Heart left ventricle (tissue), 16 donors: ENCODE measurements at regions not wholly inside any gene's neighbourhood (a gene's known extent, or its start where the extent isn't known, plus 50 kb on each side); places are given as distances from the start of the nearest gene placed in this dataset.

Source experiments
- ATAC-seq, 4 donors: fragments of 200-7000 bp; cut with Tn5 transposase; one replicate each; pipeline ENCODE4 v1.9.1; 2020 to 2022; ENCODE audit warnings: moderate library complexity in 4 of 4, mild to moderate bottlenecking in 3 of 4, moderate number of reproducible peaks in 1 of 4
- DNase-seq, 5 donors: peaks; one replicate each; pipeline ENCODE4 v3.0.0-alpha.2; 2020
- H3K27ac ChIP-seq, 12 donors: fragments of 200-600 bp; sonication (generic) in 4 of 12; one replicate each; pipeline versions ENCODE4 v1.5.0 to v1.8.0; 2016 to 2022; ENCODE audit warnings: mild to moderate bottlenecking in 2 of 12
- H3K27me3 ChIP-seq, 9 donors: fragments of 200-600 bp; sonication (generic) in 2 of 9; one replicate each; pipeline versions ENCODE4 v1.5.1 to v1.8.0; 2016 to 2022; ENCODE audit warnings: mild to moderate bottlenecking in 3 of 9
- H3K36me3 ChIP-seq, 9 donors: fragments of 200-600 bp; sonication (generic) in 2 of 9; one replicate each; pipeline versions ENCODE4 v1.5.0 to v1.8.0; 2018 to 2022; ENCODE audit warnings: mild to moderate bottlenecking in 2 of 9
- H3K4me1 ChIP-seq, 12 donors: fragments of 200-600 bp; sonication (generic) in 4 of 12; one replicate each; pipeline versions ENCODE4 v1.5.0 to v1.8.0; 2016 to 2022; ENCODE audit warnings: mild to moderate bottlenecking in 3 of 12
- H3K4me3 ChIP-seq, 12 donors: fragments of 200-600 bp; sonication (generic) in 4 of 12; one replicate each; pipeline versions ENCODE4 v1.5.0 to v1.8.0; 2017 to 2022; ENCODE audit warnings: mild to moderate bottlenecking in 9 of 12, moderate library complexity in 4 of 12
- H3K9me3 ChIP-seq, 12 donors: fragments of 200-600 bp; sonication (generic) in 4 of 12; one replicate each; pipeline versions ENCODE4 v1.5.0 to v1.8.0; 2016 to 2022; ENCODE audit warnings: mild to moderate bottlenecking in 1 of 12
- POLR2A ChIP-seq, 2 donors: fragments of 450-650 bp; IDR thresholded peaks; one replicate each; pipeline ENCODE4 v1.6.1; 2017; ENCODE audit warnings: antibody characterized with exemption in 2 of 2, mild to moderate bottlenecking in 2 of 2, moderate library complexity in 2 of 2
- WGBS, 4 donors: extraction: QIAGEN DNeasy Blood & Tissue Kit in 2 of 4; methylation state at CpG; one replicate each; pipeline versions ENCODE4 v1.1.5 to v1.1.7; 2013 to 2018; 5-methylcytosine and 5-hydroxymethylcytosine counted together
- intact Hi-C, 10 donors: fragments of 100-400 bp; cut with DNase I; formaldehyde crosslinking; loops; one replicate each; pipeline versions ENCODE4 v1.11.1 to v1.14.2; 2022
- TF ChIP-seq, protein P1 (sequence below), 12 donors: fragments of 200-600 bp; sonication (generic) in 4 of 12; IDR thresholded peaks; one replicate each; pipeline versions ENCODE4 v1.5.0 to v1.8.0; 2018 to 2022; ENCODE audit warnings: antibody characterized with exemption in 12 of 12, mild to moderate bottlenecking in 5 of 12
- donor health status: ischemic (EF 13 %, LVEDD 7.1; RV severe dilation, severe dysfunction).
- donor health status: healthy with polysubstance abuse.
- donor health status: DM: no; HTN: yes; CAD: no.
- donor health status: DM: no; HTN: no; CAD: no.
- donor health status: ischemic (EF 25% LVEDD 6.9; RV normal size, moderate dysfunction).
- donor health status: ischemic (EF 25% LVEDD 5.7; RV mildly dilated, moderate dysfunction).
- donor health status: healthy.
- donor health status: DM: yes; HTN: yes; CAD: no.
- donor health status: ischemic (EF 35%, LVEDD 5.7; RV mildly dilated, moderate dysfunction).
- donor health status: nonischemic (EF 11% LVEDD 7.7; RV severe dilation, severe dysfunction).
- donor health status: DM: yes; HTN: yes; CAD: no.
- donor health status: PGD.
- donor health status: ischemic (EF 29% LVEDD 5.4; RV normal size, mild dysfunction).
- donor health status: nonischemic (EF 23%, LVEDD 6.1; RV moderate dilation, normal function).

DNA sequence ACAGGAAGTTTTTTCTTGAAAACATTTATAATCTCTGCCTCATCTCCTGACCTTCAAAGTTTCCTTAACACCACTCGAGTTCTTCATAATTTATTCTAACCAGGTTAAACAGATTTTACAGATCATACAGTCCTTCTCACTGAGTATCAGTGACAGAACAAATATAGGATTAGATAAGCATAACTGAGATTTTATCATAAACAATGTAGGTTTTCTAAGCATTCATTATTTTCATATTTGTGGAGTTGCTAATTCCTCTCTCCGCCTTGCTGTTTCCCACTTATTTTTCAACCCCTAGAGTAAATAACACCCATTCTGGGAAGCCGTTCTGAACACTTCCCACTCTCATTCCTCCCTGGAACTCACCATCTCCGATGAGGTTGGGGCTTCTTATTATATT, 229.9 kb downstream of the HACE1 start:
- DNase-seq (no peak), ATAC-seq (no peak)
- TF ChIP-seq, protein P1, sequence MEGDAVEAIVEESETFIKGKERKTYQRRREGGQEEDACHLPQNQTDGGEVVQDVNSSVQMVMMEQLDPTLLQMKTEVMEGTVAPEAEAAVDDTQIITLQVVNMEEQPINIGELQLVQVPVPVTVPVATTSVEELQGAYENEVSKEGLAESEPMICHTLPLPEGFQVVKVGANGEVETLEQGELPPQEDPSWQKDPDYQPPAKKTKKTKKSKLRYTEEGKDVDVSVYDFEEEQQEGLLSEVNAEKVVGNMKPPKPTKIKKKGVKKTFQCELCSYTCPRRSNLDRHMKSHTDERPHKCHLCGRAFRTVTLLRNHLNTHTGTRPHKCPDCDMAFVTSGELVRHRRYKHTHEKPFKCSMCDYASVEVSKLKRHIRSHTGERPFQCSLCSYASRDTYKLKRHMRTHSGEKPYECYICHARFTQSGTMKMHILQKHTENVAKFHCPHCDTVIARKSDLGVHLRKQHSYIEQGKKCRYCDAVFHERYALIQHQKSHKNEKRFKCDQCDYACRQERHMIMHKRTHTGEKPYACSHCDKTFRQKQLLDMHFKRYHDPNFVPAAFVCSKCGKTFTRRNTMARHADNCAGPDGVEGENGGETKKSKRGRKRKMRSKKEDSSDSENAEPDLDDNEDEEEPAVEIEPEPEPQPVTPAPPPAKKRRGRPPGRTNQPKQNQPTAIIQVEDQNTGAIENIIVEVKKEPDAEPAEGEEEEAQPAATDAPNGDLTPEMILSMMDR (IDR thresholded peaks at IDR 0.05), result no peak
- no peak for TF ChIP-seq POLR2A (IDR thresholded peaks at IDR 0.05)
- WGBS, 4 donors, result 66 to 73% (median 71%) methylated on average over 4 of the region's 4 CpGs
- Histone ChIP-seq H3K4me1 (no peaks in the 10 kb centered on the region), H3K27me3 (peaks cover 0 to 3% (median 0%) of the 10 kb centered on the region in 9 donors), H3K9me3 (peaks cover 0 to 7% (median 0%) of the 10 kb centered on the region in 12 donors), H3K4me3 (no peak overlapping the region), H3K36me3 (no peaks in the 10 kb centered on the region), H3K27ac (no peak overlapping the region)
- intact Hi-C loops, result loop anchor here in 1 of 10 donors (10.0 kb wide), 1 partner anchor 75 kb away; no protein-coding TSS in a partner anchor

DNA sequence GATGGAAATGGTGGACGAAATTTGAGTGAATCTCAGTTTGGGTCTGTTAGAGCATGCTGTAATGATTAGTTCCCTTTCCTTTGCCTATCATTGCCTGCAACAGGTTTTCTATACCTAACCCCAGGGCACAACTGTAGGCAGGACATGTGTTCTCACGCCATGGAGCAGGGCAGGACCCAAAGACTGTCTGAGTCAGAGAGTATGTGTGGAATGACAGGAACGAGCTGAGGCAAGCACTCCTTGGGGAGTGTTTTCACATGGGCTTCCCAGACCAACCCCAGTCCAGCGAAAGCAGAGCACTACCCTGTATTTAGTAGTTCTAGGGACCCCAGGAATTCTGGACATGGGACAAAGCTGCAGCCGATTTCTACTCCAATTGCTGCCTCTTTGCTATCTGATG, 234.2 kb downstream of the HACE1 start:
- ATAC-seq (no peak), DNase-seq (no peak)
- H3K27ac ChIP-seq, result no peak overlapping the region
- peaks cover 0 to 3% (median 0%) of the 10 kb centered on the region in 9 donors for H3K27me3 ChIP-seq
- no peaks in the 10 kb centered on the region for H3K36me3 ChIP-seq
- intact Hi-C loops, result no loop called here
- TF ChIP-seq, protein P1 (IDR thresholded peaks at IDR 0.05), result no peak
- TF ChIP-seq POLR2A (IDR thresholded peaks at IDR 0.05), result no peak
- H3K4me3 ChIP-seq, result no peak overlapping the region
- H3K9me3 ChIP-seq, result no peaks in the 10 kb centered on the region
- H3K4me1 ChIP-seq, result no peaks in the 10 kb centered on the region
- WGBS, 4 donors, result 65 to 76% (median 70%) methylated on average over 5 of the region's 5 CpGs

DNA sequence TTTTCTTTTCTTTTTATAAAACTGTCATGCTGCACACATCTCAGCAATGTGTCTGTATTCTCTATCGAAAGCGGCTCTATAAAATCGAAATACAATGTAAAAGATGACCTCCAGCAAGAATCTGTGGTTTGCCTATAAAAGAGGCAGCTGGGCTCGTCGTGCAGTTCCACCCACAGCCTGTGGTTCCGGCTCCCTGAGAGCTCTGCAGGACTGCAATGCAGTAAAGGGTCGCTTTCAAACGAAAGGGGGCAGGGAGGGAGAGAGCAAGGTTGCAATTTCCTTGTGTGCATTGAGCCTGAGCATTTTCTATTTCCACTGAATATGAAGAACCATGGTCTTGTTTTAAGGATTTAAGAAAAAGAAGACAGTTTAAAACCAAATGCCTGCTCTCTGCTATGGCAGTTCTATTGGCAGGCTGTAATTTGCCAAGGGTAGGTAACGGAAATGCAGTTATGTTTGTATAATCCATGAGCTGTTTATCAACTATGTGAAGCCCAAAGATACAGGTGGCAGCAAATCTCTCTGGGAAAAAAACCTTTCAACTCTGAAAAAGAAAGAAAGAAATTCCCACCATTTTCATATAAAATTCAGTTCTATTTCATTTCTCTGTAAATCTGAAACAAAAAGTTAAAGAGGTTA, 236.5 kb downstream of the HACE1 start:
- Histone ChIP-seq H3K27ac (no peak overlapping the region), H3K4me3 (no peak overlapping the region), H3K9me3 (no peaks in the 10 kb centered on the region), H3K27me3 (no peaks in the 10 kb centered on the region), H3K36me3 (no peaks in the 10 kb centered on the region), H3K4me1 (no peaks in the 10 kb centered on the region)
- DNase-seq (no peak), ATAC-seq (no peak)
- TF ChIP-seq, protein P1 (IDR thresholded peaks at IDR 0.05), result no peak
- no peak for TF ChIP-seq POLR2A (IDR thresholded peaks at IDR 0.05)
- 50 to 60% (median 55%) methylated on average over 9 of the region's 9 CpGs for WGBS, 4 donors
- intact Hi-C loops, result no loop called here

DNA sequence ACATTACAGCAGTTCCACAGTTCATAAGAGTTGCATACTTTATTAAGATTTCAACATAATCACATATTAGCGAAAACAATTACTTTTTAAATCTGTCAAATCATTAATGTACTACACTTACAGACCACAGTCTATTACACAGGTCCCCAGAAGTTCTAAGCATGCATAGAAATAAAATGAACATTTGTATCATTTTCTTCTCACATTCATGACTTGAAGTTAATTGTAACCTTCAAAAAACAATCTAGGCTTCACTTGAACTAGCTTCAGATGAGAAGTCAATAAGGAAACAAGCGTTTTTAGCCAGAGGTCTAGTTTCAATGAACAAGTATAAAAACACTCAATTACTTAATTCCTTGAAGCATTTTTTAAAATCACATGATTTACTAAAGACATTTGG, 238.3 kb downstream of the HACE1 start:
- no peak overlapping the region for H3K27ac ChIP-seq
- WGBS, 4 donors, result 90 to 96% (median 93%) methylated on average over 2 of the region's 2 CpGs

More for the DNA sequence above, 238.3 kb downstream of the HACE1 start:
- Histone ChIP-seq H3K9me3 (no peaks in the 10 kb centered on the region), H3K36me3 (no peaks in the 10 kb centered on the region), H3K27me3 (no peaks in the 10 kb centered on the region), H3K4me1 (no peaks in the 10 kb centered on the region), H3K4me3 (no peak overlapping the region)
- DNase-seq (no peak), ATAC-seq (no peak)
- TF ChIP-seq, protein P1 (IDR thresholded peaks at IDR 0.05), result no peak
- TF ChIP-seq POLR2A (IDR thresholded peaks at IDR 0.05), result no peak
- intact Hi-C loops, result no loop called here
